ENCODE measurements at regions not wholly inside any gene's neighbourhood (a gene's known extent, or its start where the extent isn't known, plus 50 kb on each side); places are given as distances from the start of the nearest gene placed in this dataset.

DNA sequence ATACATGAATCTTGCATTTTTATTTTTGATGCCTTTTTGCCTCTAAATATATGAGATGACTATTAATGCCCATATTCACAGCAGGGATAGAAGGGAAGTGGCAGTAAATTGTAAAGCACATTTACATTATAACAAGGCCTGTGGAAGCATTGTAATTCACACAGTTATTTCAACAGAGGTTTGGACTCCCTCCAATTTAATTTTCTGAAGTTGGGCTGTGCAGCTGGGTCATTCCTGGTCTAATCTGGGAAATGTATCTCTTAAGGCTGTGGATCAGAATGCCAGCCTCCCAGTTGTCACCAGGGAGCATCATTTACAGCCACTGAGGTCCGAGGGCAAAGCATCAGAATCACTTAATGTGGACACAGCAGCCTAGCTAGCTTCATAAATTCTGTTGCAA is 434.5 kb downstream of the MFSD1 start:
- TF ChIP-seq, protein P1, sequence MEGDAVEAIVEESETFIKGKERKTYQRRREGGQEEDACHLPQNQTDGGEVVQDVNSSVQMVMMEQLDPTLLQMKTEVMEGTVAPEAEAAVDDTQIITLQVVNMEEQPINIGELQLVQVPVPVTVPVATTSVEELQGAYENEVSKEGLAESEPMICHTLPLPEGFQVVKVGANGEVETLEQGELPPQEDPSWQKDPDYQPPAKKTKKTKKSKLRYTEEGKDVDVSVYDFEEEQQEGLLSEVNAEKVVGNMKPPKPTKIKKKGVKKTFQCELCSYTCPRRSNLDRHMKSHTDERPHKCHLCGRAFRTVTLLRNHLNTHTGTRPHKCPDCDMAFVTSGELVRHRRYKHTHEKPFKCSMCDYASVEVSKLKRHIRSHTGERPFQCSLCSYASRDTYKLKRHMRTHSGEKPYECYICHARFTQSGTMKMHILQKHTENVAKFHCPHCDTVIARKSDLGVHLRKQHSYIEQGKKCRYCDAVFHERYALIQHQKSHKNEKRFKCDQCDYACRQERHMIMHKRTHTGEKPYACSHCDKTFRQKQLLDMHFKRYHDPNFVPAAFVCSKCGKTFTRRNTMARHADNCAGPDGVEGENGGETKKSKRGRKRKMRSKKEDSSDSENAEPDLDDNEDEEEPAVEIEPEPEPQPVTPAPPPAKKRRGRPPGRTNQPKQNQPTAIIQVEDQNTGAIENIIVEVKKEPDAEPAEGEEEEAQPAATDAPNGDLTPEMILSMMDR (optimal IDR thresholded peaks at IDR 0.05 in 1 of 3, IDR thresholded peaks at IDR 0.05 in 1 of 3, conservative IDR thresholded peaks at IDR 0.05 in 1 of 3; ENCODE audit: extremely low read depth in 1 of 3, insufficient read depth in 2 of 3, low read length in 3 of 3), result no peak
- TF ChIP-seq EZH2 (IDR thresholded peaks at IDR 0.05; ENCODE audit: low read length), result no peak
